Type B pancreatic cell (in vitro differentiated cells): ENCODE measurements at regions not wholly inside any gene's neighbourhood (a gene's known extent, or its start where the extent isn't known, plus 50 kb on each side); places are given as distances from the start of the nearest gene placed in this dataset.

Source experiments
- DNase-seq: peaks from one replicate; pipeline ENCODE4 v3.0.0; 2021; ENCODE audit warnings: mixed read lengths; ENCODE audit not compliant: unreplicated experiment; ENCODE audit errors: extremely low spot score
- H3K27ac Mint-ChIP-seq: 2 replicates; pipeline ENCODE4 v1.8.0; 2021; ENCODE audit warnings: mild to moderate bottlenecking, mixed read lengths
- H3K27me3 Mint-ChIP-seq: 2 replicates; pipeline ENCODE4 v1.8.0; 2021; ENCODE audit warnings: mixed read lengths
- H3K36me3 Mint-ChIP-seq: 2 replicates; pipeline ENCODE4 v1.8.0; 2021; ENCODE audit warnings: mixed read lengths
- H3K4me1 Mint-ChIP-seq: one replicate; pipeline ENCODE4 v1.8.0; 2021; ENCODE audit warnings: mixed read lengths; ENCODE audit not compliant: unreplicated experiment
- H3K4me3 Mint-ChIP-seq: 2 replicates; pipeline ENCODE4 v1.8.0; 2021; ENCODE audit warnings: mild to moderate bottlenecking, mixed read lengths
- H3K9me3 Mint-ChIP-seq: 2 replicates; pipeline ENCODE4 v1.8.0; 2021; ENCODE audit warnings: mixed read lengths
- CTCF ChIP-seq: fragments of 200-600 bp; sonication (generic); conservative IDR thresholded peaks from 2 replicates; pipeline ENCODE4 v1.5.0; 2021; ENCODE audit warnings: antibody characterized with exemption, mild to moderate bottlenecking

- H3K4me3 Mint-ChIP-seq = no peak overlapping the region
- peak overlapping the region; percentile 64 for H3K27ac Mint-ChIP-seq
- peaks cover 4% of the 10 kb centered on the region for H3K9me3 Mint-ChIP-seq
- H3K4me1 Mint-ChIP-seq = peaks cover 84% of the 10 kb centered on the region
- no peaks in the 10 kb centered on the region for H3K27me3 Mint-ChIP-seq
- no peak for TF ChIP-seq CTCF
- no peaks in the 10 kb centered on the region for H3K36me3 Mint-ChIP-seq
- no peak for DNase-seq
Observed at GRCh38 chr1:234529950-234530237, 50.9 kb upstream of the TARBP1 start.

- H3K4me3 Mint-ChIP-seq = no peak overlapping the region
- no peaks in the 10 kb centered on the region for H3K27me3 Mint-ChIP-seq
- peaks cover 4% of the 10 kb centered on the region for H3K9me3 Mint-ChIP-seq
- no peak for TF ChIP-seq CTCF
- peak overlapping the region; percentile 64 for H3K27ac Mint-ChIP-seq
- H3K4me1 Mint-ChIP-seq = peaks cover 79% of the 10 kb centered on the region
- no peaks in the 10 kb centered on the region for H3K36me3 Mint-ChIP-seq
- no peak for DNase-seq
Observed at GRCh38 chr1:234529095-234529949, 50.3 kb upstream of the TARBP1 start.
